ENCODE measurements at regions not wholly inside any gene's neighbourhood (a gene's known extent, or its start where the extent isn't known, plus 50 kb on each side); places are given as distances from the start of the nearest gene placed in this dataset.
"Not testable (repeated sequence)": the region's sequence is repeated elsewhere in the genome, so short reads cannot be mapped to it uniquely, and the experiment has no call there.

GRCh38 chr5:113723021-113723420 lies 209.5 kb downstream of the YTHDC2 start:
- no peak for DNase-seq

- no peak for DNase-seq
These were observed 222.3 kb downstream of the YTHDC2 start for GRCh38 chr5:113735751-113736150.

- no peak for DNase-seq
These were observed 228.7 kb downstream of the YTHDC2 start for GRCh38 chr5:113742176-113742575.

GRCh38 chr5:113742639-113743038 lies 229.1 kb downstream of the YTHDC2 start:
- no peak for DNase-seq

GRCh38 chr5:113748403-113748802 lies 234.9 kb downstream of the YTHDC2 start:
- DNase-seq = no peak

GRCh38 chr5:113749334-113749733 lies 235.8 kb downstream of the YTHDC2 start:
- DNase-seq = no peak

GRCh38 chr5:113753182-113753581 lies 239.7 kb downstream of the YTHDC2 start:
- not testable (repeated sequence) for DNase-seq

- DNase-seq = no peak
These were observed 242.0 kb downstream of the YTHDC2 start for GRCh38 chr5:113755516-113755915.

- no peak for DNase-seq
These were observed 244.0 kb downstream of the YTHDC2 start for GRCh38 chr5:113757508-113757907.

- no peak for DNase-seq
These were observed 246.0 kb downstream of the YTHDC2 start for GRCh38 chr5:113759505-113759904.

- no peak for DNase-seq
These were observed 247.0 kb downstream of the YTHDC2 start for GRCh38 chr5:113760486-113760885.

- DNase-seq = no peak
These were observed 248.1 kb downstream of the YTHDC2 start for GRCh38 chr5:113761594-113761993.

GRCh38 chr5:113764382-113764781 lies 250.9 kb downstream of the YTHDC2 start:
- DNase-seq = no peak

- not testable (repeated sequence) for DNase-seq
These were observed 253.3 kb downstream of the YTHDC2 start for GRCh38 chr5:113766827-113767226.

GRCh38 chr5:113770648-113771047 lies 257.2 kb downstream of the YTHDC2 start:
- DNase-seq = no peak

GRCh38 chr5:113771483-113771882 lies 258.0 kb downstream of the YTHDC2 start:
- no peak for DNase-seq

- DNase-seq = no peak
These were observed 262.7 kb downstream of the YTHDC2 start for GRCh38 chr5:113776168-113776567.

- no peak for DNase-seq
These were observed 263.5 kb downstream of the YTHDC2 start for GRCh38 chr5:113776832-113777525.

GRCh38 chr5:113778147-113778546 lies 264.7 kb downstream of the YTHDC2 start:
- DNase-seq = no peak

GRCh38 chr5:113788141-113788655 lies 274.7 kb downstream of the YTHDC2 start:
- DNase-seq = no peak

- no peak for DNase-seq
These were observed 276.3 kb downstream of the YTHDC2 start for GRCh38 chr5:113789769-113790168.

GRCh38 chr5:113792806-113793205 lies 279.3 kb downstream of the YTHDC2 start:
- no peak for DNase-seq

- DNase-seq = no peak
These were observed 281.5 kb downstream of the YTHDC2 start for GRCh38 chr5:113794981-113795380.

GRCh38 chr5:113800686-113801085 lies 287.2 kb downstream of the YTHDC2 start:
- no peak for DNase-seq

GRCh38 chr5:113804264-113804663 lies 290.8 kb downstream of the YTHDC2 start:
- no peak for DNase-seq
